ENCODE measurements at regions not wholly inside any gene's neighbourhood (a gene's known extent, or its start where the extent isn't known, plus 50 kb on each side); places are given as distances from the start of the nearest gene placed in this dataset.

DNA sequence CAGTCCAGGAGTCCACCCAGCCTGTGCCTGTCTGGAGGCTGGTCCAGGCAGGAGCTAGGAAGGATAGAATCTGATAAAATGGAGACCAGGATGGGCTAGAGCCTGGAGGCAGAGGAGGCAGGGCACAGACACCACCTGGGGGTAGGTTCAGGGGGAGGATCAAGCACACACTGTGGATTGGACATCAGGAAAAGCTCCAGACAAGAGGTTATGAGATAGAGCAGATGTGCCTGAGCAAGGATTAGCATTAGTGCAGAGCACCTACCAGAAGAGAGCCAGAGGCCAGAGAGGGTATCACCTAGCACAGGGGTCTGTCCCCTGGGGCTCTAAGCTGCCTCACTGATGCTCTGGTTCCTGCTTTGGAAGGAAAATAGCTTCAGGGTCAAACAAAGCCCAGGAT is 216.7 kb upstream of the ZC3H12A start:
- TF ChIP-seq, protein P1, sequence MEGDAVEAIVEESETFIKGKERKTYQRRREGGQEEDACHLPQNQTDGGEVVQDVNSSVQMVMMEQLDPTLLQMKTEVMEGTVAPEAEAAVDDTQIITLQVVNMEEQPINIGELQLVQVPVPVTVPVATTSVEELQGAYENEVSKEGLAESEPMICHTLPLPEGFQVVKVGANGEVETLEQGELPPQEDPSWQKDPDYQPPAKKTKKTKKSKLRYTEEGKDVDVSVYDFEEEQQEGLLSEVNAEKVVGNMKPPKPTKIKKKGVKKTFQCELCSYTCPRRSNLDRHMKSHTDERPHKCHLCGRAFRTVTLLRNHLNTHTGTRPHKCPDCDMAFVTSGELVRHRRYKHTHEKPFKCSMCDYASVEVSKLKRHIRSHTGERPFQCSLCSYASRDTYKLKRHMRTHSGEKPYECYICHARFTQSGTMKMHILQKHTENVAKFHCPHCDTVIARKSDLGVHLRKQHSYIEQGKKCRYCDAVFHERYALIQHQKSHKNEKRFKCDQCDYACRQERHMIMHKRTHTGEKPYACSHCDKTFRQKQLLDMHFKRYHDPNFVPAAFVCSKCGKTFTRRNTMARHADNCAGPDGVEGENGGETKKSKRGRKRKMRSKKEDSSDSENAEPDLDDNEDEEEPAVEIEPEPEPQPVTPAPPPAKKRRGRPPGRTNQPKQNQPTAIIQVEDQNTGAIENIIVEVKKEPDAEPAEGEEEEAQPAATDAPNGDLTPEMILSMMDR (IDR thresholded peaks at IDR 0.05), result no peak
- no peak for TF ChIP-seq POLR2A (IDR thresholded peaks at IDR 0.05)

Data from body of pancreas (tissue), 4 donors.